HepG2 (cell line): ENCODE measurements at regions not wholly inside any gene's neighbourhood (a gene's known extent, or its start where the extent isn't known, plus 50 kb on each side); places are given as distances from the start of the nearest gene placed in this dataset.

Experiments
- ESRRA ChIP-seq: sonication (generic); formaldehyde crosslinking; IDR thresholded peaks from 2 replicates; pipeline ENCODE4 v1.5.1; 2020; ENCODE audit warnings: mild to moderate bottlenecking, low read depth, missing genetic modification reagents
- HNRNPL ChIP-seq: fragments of 200-400 bp; formaldehyde crosslinking; IDR thresholded peaks from 2 replicates; pipeline ENCODE4 v1.6.1; 2017; ENCODE audit warnings: mild to moderate bottlenecking, low read depth, low read length
- ZBTB38 ChIP-seq: sonication (generic); formaldehyde crosslinking; IDR thresholded peaks from 2 replicates; pipeline ENCODE4 v1.5.1; 2020; ENCODE audit warnings: mild to moderate bottlenecking, missing genetic modification reagents
- ZNF296 ChIP-seq: sonication (generic); formaldehyde crosslinking; conservative IDR thresholded peaks from 2 replicates; pipeline ENCODE4 v1.5.0; 2020; ENCODE audit warnings: mild to moderate bottlenecking, missing genetic modification reagents
- ZNF530 ChIP-seq: sonication (generic); formaldehyde crosslinking; IDR thresholded peaks from 2 replicates; pipeline ENCODE4 v1.5.0; 2020; ENCODE audit warnings: low read depth, mild to moderate bottlenecking, missing genetic modification reagents
- ZNF605 ChIP-seq: sonication (generic); formaldehyde crosslinking; IDR thresholded peaks from 2 replicates; pipeline ENCODE4 v1.8.0; 2022; ENCODE audit warnings: mild to moderate bottlenecking, missing genetic modification reagents
- ZNF709 ChIP-seq: sonication (generic); formaldehyde crosslinking; IDR thresholded peaks from 2 replicates; pipeline ENCODE4 v1.5.0; 2020; ENCODE audit warnings: mild to moderate bottlenecking, missing genetic modification reagents
- TF ChIP-seq, protein P1 (sequence below): sonication (generic); formaldehyde crosslinking; IDR thresholded peaks from 2 replicates; pipeline ENCODE4 v1.5.1; 2020; ENCODE audit warnings: mild to moderate bottlenecking, missing genetic modification reagents, moderate library complexity
- TF ChIP-seq, protein P2 (sequence below): sonication (generic); formaldehyde crosslinking; IDR thresholded peaks from 2 replicates; pipeline ENCODE4 v1.8.0; 2022; ENCODE audit warnings: mild to moderate bottlenecking, missing genetic modification reagents, moderate library complexity

DNA sequence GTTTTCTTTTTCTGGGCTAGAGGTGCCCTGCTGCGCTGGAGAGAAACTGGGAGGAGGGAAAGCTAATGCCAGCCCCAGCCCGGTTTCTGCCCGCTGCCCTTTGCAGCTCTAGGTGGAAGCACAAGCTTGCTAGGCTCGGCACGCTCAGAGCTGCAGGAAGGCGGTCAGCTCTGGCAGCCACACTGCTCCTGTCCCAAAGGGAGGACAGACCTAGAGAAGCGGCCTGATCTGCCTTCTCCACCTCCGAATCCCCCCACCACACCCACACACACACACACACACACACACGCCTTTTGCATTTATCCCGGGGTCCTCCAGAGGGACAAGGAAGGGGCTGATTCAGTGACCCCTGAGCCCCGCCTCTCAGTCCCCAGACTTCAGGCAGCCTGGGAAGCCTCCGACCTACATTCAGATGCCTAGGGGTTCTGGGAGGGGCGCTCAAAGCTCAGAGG is 418.1 kb downstream of the SOX9 start (continued):
- TF ChIP-seq, protein P1, sequence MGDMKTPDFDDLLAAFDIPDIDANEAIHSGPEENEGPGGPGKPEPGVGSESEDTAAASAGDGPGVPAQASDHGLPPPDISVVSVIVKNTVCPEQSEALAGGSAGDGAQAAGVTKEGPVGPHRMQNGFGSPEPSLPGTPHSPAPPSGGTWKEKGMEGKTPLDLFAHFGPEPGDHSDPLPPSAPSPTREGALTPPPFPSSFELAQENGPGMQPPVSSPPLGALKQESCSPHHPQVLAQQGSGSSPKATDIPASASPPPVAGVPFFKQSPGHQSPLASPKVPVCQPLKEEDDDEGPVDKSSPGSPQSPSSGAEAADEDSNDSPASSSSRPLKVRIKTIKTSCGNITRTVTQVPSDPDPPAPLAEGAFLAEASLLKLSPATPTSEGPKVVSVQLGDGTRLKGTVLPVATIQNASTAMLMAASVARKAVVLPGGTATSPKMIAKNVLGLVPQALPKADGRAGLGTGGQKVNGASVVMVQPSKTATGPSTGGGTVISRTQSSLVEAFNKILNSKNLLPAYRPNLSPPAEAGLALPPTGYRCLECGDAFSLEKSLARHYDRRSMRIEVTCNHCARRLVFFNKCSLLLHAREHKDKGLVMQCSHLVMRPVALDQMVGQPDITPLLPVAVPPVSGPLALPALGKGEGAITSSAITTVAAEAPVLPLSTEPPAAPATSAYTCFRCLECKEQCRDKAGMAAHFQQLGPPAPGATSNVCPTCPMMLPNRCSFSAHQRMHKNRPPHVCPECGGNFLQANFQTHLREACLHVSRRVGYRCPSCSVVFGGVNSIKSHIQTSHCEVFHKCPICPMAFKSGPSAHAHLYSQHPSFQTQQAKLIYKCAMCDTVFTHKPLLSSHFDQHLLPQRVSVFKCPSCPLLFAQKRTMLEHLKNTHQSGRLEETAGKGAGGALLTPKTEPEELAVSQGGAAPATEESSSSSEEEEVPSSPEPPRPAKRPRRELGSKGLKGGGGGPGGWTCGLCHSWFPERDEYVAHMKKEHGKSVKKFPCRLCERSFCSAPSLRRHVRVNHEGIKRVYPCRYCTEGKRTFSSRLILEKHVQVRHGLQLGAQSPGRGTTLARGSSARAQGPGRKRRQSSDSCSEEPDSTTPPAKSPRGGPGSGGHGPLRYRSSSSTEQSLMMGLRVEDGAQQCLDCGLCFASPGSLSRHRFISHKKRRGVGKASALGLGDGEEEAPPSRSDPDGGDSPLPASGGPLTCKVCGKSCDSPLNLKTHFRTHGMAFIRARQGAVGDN: peak; percentile 65
- TF ChIP-seq ZNF296 (CRISPR knock-in tag): no peak
- TF ChIP-seq ZNF530 (CRISPR knock-in tag): no peak
- no peak for TF ChIP-seq ZNF605
- peak; percentile 66; the same call in 1 of the 2 replicates for TF ChIP-seq ZBTB38 (CRISPR knock-in tag)
- TF ChIP-seq ZNF709 (CRISPR knock-in tag): no peak
- TF ChIP-seq, protein P2, sequence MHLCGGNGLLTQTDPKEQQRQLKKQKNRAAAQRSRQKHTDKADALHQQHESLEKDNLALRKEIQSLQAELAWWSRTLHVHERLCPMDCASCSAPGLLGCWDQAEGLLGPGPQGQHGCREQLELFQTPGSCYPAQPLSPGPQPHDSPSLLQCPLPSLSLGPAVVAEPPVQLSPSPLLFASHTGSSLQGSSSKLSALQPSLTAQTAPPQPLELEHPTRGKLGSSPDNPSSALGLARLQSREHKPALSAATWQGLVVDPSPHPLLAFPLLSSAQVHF (CRISPR knock-in tag): no peak
- peak; percentile 71; the same call in 1 of the 2 replicates for TF ChIP-seq HNRNPL
- no peak for TF ChIP-seq ESRRA
